HG02938 (cell line): ENCODE measurements at regions not wholly inside any gene's neighbourhood (a gene's known extent, or its start where the extent isn't known, plus 50 kb on each side); places are given as distances from the start of the nearest gene placed in this dataset.

Experiments
- ATAC-seq: cut with Tn5 transposase; IDR thresholded peaks from one replicate; pipeline ENCODE4 v1.9.1; 2021; ENCODE audit warnings: mild to moderate bottlenecking, moderate library complexity; ENCODE audit not compliant: unreplicated experiment

DNA sequence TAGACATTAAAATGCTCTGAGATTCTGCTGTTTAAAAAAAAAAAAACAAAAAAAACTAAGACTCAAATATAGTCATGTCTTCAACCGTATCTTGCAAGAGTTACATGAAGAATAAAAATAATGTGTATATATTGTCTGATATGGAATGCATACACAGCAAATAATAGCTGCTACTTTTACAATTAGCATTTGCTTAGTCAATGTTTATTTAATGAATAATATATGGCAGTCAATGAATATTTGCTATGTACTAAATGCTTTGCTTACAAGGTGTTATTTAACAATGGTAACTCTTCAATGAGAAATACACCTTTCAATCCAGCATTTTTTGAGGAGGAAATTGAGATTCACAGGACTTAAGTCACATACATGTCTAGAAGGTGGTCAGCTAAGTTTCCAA lies 718.8 kb upstream of the SOX9 start:
- no peak for ATAC-seq

- no peak for ATAC-seq
Measured at GRCh38 chr17:71402661-71403141, 718.1 kb upstream of the SOX9 start.

DNA sequence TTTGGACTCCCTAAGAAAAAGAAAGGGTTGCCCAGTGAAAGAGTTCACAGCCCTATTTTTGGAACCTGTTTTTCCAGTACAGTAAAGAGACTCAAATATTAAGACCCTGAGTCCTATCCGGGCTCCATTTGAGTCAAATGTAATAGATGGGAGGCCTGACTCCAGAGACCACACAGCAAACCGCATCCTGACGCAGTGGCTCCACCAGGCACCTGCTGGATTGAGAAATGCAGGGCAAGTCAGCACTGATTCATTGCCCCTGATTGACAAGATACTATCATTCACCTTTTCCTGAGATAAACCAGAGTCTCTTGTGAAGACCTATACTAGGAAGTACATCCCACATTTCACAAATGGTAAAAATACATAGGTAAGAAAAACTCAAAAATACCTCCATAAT lies 715.7 kb upstream of the SOX9 start:
- ATAC-seq: no peak

GRCh38 chr17:71407981-71408380 lies 712.8 kb upstream of the SOX9 start:
- no peak for ATAC-seq

DNA sequence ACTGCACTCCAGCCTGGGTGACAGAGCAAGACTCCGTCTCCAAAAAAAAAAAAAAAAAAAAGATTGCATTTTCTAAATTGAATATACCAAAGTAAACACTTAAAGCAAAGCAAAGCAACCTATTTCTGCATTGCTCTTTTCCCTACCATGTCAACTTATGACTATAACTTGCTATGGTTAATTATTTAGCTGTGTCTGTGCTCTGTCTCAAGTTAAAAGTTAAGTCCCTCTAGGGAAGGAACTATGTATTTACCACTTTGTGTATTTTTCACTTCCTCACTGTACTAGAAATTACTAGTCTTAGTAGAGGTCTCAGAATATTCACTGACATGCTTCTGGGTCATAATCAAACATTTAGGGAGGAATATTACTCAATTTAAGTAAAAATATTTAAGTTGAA lies 711.7 kb upstream of the SOX9 start:
- no peak for ATAC-seq

GRCh38 chr17:71409712-71410111 lies 711.1 kb upstream of the SOX9 start:
- no peak for ATAC-seq

GRCh38 chr17:71412803-71413202 lies 708.0 kb upstream of the SOX9 start:
- no peak for ATAC-seq

DNA sequence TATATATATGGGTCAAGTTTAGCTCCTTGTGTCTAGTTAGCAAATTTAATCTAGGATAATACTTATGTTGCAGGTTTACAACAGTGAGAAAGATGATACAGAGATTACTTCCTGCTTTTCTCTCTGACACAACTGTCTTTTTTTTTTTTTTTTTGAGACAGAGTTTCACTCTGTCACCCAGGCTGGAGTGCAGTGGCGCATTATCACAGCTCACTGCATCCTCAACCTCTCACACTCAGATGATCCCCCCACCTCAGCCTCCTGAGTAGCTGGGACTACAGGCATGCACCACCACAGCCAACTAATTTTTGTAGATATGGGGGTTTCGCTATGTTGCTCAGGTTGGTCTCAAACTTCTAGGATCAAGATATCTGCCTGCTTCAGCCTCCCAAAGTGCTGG lies 706.9 kb upstream of the SOX9 start:
- ATAC-seq: no peak

- no peak for ATAC-seq
Measured at GRCh38 chr17:71417142-71417541, 703.7 kb upstream of the SOX9 start.

DNA sequence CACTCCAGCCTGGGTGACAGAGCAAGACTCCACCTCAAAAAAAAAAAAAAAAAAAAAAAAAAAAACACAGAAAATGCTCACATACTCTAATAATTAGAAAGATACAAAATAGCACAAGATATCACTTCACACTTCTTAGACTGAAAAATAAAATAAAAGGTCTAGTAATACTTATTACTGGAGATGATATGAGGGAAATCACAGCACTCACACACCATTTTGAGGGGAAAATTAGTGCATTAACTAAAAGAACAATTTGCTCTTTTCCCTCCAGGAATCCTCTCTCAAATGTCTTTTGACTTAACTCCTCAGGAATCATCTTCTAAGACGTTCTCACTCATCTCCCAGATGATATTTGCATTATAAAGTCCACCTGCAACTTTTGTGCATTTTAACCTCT lies 697.9 kb upstream of the SOX9 start:
- ATAC-seq: no peak

GRCh38 chr17:71423871-71424546 lies 696.8 kb upstream of the SOX9 start:
- ATAC-seq: no peak

GRCh38 chr17:71427801-71428200 lies 693.0 kb upstream of the SOX9 start:
- no peak for ATAC-seq

DNA sequence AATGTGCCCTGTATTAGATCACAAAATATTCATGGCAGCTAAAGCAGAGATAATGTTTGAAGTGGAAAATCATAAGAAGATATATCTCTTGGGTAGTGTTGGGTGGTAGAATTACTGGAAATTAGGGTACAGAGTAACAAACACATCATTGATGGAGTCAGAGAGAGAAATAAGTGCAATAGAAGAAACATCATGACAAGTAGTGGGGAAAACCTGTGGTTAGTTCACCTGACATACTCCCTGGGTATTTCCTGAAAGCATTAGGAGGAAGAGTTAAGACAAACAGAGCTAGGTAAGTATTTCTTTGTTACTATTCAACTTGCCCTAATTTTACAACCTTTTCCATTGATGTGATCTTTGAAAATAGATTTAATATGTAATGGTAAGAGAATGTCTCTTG lies 691.9 kb upstream of the SOX9 start:
- ATAC-seq: no peak

DNA sequence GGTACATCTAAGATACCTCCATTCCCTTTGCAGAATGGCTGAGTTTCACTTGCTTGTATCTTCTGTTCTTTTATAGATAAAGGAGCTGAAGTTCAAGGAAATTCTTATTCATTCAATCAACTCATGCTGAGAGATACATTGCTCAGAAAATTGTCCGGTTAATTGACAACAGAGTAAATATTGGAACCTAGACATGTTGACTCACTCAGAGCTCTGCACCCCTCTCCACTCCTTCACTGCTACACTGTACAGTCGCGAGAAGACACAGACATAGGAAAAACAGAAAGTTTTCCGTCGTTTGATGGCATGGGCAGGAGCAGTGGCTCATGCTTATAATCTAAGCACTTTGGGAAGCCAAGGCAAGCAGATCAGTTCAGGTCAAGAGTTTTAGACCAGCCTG lies 690.5 kb upstream of the SOX9 start:
- no peak for ATAC-seq

GRCh38 chr17:71431146-71431545 lies 689.7 kb upstream of the SOX9 start:
- no peak for ATAC-seq

- ATAC-seq: no peak
Measured at GRCh38 chr17:71432378-71433315, 688.2 kb upstream of the SOX9 start.

- ATAC-seq: no peak
Measured at GRCh38 chr17:71434716-71435115, 686.1 kb upstream of the SOX9 start.

DNA sequence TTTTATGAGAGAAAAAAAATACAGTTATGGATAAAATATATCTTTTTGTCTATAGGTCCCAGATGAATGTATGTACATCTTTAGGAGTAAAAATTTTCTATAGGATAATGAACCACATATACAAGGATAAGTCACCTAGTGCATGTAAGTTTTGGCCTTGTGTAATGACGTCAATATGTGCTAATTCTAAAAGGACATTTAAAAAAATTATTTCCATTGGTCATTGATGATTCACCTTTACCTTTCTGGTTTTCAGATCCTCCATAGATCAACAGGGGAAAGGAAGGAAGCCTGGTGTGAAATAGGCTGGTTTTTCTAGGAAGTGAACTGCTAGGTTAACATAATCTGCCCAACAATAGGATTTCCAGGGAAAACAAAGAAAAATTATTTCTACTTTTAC lies 684.3 kb upstream of the SOX9 start:
- no peak for ATAC-seq

DNA sequence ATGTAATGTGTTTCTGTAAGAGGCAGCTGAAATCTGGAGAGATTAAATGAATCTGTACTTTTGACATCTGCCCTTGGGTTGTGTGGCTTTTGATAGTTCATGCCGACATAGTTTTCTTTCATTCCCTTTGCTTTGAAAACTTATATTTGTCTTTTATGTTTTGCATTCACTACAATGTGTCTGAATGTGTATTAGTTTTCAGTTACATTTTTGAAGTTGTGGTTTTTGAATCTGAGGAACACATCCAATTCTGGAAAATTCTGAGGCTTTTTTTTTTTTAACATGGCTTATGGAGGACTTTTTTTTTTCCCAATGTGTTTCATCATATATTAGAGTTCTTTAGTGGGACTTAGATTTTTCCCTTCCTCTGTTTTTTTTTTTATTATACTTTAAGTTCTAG lies 683.7 kb upstream of the SOX9 start:
- no peak for ATAC-seq

DNA sequence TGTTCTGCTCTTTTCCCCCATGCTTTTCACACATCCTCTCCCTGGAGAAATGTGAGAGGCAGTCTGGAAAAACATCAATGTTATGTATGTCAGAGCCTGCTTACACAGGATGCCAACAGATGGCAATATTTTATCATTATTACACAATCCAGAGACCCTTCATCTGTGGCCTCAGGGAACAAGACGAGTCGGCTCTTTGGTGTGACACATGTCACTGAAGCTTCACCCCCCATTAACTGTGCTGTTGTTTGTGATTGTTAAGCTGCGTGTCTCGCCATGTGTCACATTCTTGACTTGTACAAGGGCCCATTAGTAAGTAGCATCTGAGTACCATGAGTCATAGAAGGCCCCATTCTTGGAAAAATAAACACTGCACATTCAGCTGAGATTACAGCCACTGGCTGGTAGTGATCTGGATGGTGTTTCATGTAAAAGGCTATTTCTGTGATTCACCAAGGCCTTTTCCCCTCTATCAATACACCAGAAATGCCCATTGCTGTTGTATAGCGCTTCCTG lies 682.1 kb upstream of the SOX9 start:
- no peak for ATAC-seq

DNA sequence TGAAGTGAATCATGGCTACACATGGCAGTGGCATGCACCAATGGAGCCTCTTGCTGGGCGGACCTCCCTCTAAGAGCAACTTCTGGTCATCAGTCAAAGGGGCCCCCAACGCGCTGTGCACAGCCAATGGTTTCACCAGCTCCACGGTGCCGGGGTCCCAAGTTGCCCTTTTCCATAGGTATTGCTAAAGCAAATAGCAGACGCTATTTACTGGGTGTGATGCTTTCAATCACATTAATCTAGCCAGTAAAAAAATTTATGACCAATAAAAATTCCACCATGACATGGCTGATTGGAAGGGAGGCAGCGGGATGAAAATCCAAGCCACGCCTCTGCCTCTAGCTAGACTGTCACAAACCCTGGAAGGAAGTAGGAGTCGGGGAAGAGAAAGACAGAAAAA lies 680.3 kb upstream of the SOX9 start:
- no peak for ATAC-seq

DNA sequence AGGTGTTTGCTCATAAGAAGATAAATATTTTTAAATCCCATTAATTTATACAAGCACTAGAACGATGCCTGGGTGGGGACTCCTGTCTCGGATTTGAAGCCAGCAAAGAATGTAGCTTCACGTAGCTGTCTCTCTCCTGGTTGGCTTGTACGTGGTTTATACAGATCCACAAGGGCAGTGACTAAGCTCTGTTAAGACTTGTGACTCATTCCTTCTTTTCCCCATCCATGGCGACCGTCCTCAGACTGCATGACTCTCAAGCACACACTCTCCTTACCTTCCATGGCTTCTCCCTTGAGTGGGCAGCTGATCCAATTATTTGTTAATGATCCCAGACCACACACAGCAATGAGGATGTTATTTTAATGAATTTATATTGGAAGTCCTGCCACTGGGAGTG lies 679.7 kb upstream of the SOX9 start:
- no peak for ATAC-seq
